HepG2 (cell line): ENCODE measurements at regions not wholly inside any gene's neighbourhood (a gene's known extent, or its start where the extent isn't known, plus 50 kb on each side); places are given as distances from the start of the nearest gene placed in this dataset.

Source experiments
- CBX5 ChIP-seq: sonication (generic); formaldehyde crosslinking; IDR thresholded peaks from 2 replicates; pipeline ENCODE4 v1.4.0; 2020; ENCODE audit warnings: missing genetic modification reagents, borderline replicate concordance
- FOXJ3 ChIP-seq: sonication (generic); formaldehyde crosslinking; IDR thresholded peaks from 2 replicates; pipeline ENCODE4 v1.4.0; 2020; ENCODE audit warnings: missing genetic modification reagents, mild to moderate bottlenecking, borderline replicate concordance
- HIVEP1 ChIP-seq: sonication (generic); formaldehyde crosslinking; IDR thresholded peaks from 2 replicates; pipeline ENCODE4 v1.4.0; 2020; ENCODE audit warnings: mild to moderate bottlenecking, missing genetic modification reagents
- ISX ChIP-seq: sonication (generic); formaldehyde crosslinking; conservative IDR thresholded peaks from 2 replicates; pipeline ENCODE4 v1.5.0; 2020; ENCODE audit warnings: missing genetic modification reagents
- JUND ChIP-seq: sonication (generic); formaldehyde crosslinking; IDR thresholded peaks from 2 replicates; pipeline ENCODE4 v1.8.0; 2022; ENCODE audit warnings: mild to moderate bottlenecking, missing genetic modification reagents
- KAT8 ChIP-seq: IDR thresholded peaks from 2 replicates; pipeline ENCODE4 v1.6.1; 2016; ENCODE audit warnings: missing genetic modification reagents, missing compliant biosample characterization
- MAZ ChIP-seq, 2 experiments: sonication (generic) in 1 of 2; formaldehyde crosslinking in 1 of 2; IDR thresholded peaks; 2 replicates each; pipeline versions ENCODE4 v1.5.0 to v1.6.1; 2012 to 2020; ENCODE audit warnings: low read depth in 2 of 2, mild to moderate bottlenecking in 2 of 2, borderline replicate concordance in 1 of 2, improper control_type of control experiment in 1 of 2, low read length in 1 of 2, missing genetic modification reagents in 1 of 2, moderate library complexity in 1 of 2
- SP1 ChIP-seq, 2 experiments: fragments of 450-650 bp in 1 of 2; sonication (generic) in 1 of 2; formaldehyde crosslinking in 1 of 2; IDR thresholded peaks; 2 replicates each; pipeline versions ENCODE4 v1.4.0 to v1.6.1; 2016 to 2020; ENCODE audit warnings: missing genetic modification reagents in 1 of 2
- TF ChIP-seq, protein P1 (sequence below), 2 experiments: sonication (generic) in 1 of 2; formaldehyde crosslinking in 1 of 2; IDR thresholded peaks; 2 replicates each; pipeline versions ENCODE4 v1.4.0 to v1.6.1; 2018 to 2020; ENCODE audit warnings: missing genetic modification reagents in 2 of 2, borderline replicate concordance in 1 of 2, low read depth in 1 of 2, mild to moderate bottlenecking in 1 of 2, missing biosample characterization in 1 of 2
- TF ChIP-seq, protein P2 (sequence below): sonication (generic); formaldehyde crosslinking; IDR thresholded peaks from 2 replicates; pipeline ENCODE4 v1.4.0; 2020; ENCODE audit warnings: mild to moderate bottlenecking, missing genetic modification reagents
- TF ChIP-seq, protein P3 (sequence below): sonication (generic); formaldehyde crosslinking; IDR thresholded peaks from 2 replicates; pipeline ENCODE4 v1.4.0; 2020; ENCODE audit warnings: missing genetic modification reagents, mild to moderate bottlenecking, borderline replicate concordance

DNA sequence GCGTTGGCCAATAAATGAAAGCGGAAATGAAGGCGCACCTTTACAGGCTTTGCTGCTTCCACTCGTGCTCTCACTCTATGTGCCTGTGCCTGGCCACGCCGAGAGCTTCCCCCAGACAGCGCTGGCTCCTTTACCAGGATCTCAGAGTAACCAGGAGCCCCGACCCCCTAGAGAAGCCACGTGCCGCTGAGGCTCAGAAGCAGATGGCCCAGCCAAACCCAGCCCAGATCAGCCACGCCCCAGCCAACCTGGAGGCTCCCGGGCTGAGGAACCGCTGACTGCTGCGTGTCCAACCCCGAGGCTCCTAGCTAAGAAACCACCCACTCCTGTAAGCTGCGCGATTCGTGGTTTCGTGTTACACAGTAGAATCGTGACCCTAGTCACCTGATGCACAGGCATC is 199.3 kb downstream of the NCK2 start:
- TF ChIP-seq CBX5 (no peak), JUND (CRISPR knock-in tag) (no peak), MAZ (IDR thresholded peaks at IDR 0.05; ENCODE audit: borderline replicate concordance, low read depth, low read length) (no peak), MAZ (CRISPR knock-in tag; IDR thresholded peaks at IDR 0.05; ENCODE audit: low read depth) (no peak), KAT8 (no peak), ISX (no peak), FOXJ3 (CRISPR knock-in tag) (no peak), HIVEP1 (no peak), SP1 (IDR thresholded peaks at IDR 0.05) (no peak), SP1 (CRISPR knock-in tag; IDR thresholded peaks at IDR 0.05) (no peak)
- TF ChIP-seq, protein P1, sequence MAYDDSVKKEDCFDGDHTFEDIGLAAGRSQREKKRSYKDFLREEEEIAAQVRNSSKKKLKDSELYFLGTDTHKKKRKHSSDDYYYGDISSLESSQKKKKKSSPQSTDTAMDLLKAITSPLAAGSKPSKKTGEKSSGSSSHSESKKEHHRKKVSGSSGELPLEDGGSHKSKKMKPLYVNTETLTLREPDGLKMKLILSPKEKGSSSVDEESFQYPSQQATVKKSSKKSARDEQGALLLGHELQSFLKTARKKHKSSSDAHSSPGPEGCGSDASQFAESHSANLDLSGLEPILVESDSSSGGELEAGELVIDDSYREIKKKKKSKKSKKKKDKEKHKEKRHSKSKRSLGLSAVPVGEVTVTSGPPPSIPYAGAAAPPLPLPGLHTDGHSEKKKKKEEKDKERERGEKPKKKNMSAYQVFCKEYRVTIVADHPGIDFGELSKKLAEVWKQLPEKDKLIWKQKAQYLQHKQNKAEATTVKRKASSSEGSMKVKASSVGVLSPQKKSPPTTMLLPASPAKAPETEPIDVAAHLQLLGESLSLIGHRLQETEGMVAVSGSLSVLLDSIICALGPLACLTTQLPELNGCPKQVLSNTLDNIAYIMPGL (CRISPR knock-in tag; IDR thresholded peaks at IDR 0.05; ENCODE audit: borderline replicate concordance in 1 of 2, low read depth in 1 of 2): no peak
- TF ChIP-seq, protein P2, sequence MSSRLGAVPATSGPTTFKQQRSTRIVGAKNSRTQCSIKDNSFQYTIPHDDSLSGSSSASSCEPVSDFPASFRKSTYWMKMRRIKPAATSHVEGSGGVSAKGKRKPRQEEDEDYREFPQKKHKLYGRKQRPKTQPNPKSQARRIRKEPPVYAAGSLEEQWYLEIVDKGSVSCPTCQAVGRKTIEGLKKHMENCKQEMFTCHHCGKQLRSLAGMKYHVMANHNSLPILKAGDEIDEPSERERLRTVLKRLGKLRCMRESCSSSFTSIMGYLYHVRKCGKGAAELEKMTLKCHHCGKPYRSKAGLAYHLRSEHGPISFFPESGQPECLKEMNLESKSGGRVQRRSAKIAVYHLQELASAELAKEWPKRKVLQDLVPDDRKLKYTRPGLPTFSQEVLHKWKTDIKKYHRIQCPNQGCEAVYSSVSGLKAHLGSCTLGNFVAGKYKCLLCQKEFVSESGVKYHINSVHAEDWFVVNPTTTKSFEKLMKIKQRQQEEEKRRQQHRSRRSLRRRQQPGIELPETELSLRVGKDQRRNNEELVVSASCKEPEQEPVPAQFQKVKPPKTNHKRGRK: no peak
- TF ChIP-seq, protein P3, sequence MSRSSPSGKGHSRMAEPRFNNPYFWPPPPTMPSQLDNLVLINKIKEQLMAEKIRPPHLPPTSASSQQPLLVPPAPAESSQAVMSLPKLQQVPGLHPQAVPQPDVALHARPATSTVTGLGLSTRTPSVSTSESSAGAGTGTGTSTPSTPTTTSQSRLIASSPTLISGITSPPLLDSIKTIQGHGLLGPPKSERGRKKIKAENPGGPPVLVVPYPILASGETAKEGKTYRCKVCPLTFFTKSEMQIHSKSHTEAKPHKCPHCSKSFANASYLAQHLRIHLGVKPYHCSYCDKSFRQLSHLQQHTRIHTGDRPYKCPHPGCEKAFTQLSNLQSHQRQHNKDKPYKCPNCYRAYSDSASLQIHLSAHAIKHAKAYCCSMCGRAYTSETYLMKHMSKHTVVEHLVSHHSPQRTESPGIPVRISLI (CRISPR knock-in tag): no peak
